ENCODE measurements at regions not wholly inside any gene's neighbourhood (a gene's known extent, or its start where the extent isn't known, plus 50 kb on each side); places are given as distances from the start of the nearest gene placed in this dataset.

DNA sequence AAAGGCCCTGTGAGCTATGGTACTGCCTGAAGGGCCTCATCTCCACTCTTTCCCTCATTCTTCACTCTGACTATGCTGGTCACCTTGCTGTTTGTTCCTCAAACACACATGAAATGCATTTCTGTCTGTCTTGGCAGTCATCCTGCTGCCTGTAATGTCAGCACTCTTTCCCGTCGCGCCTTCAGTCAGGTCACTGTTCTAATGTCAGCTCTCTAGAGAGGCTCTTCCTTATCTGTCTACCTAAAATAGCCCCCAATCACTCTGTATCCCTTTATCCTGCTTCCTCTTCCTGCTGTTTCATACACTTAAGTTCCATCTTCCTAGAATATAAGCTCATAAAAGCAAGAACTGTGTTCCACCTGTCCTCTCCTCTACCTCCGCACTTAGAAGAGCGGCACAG, 215.5 kb downstream of the ZNF33B start:
- no peaks in the 10 kb centered on the region for H3K36me3 ChIP-seq (ENCODE audit: control insufficient read depth, insufficient read depth, low read length)
- no peaks in the 10 kb centered on the region for H3K27me3 ChIP-seq (ENCODE audit: control insufficient read depth, insufficient read depth, low read length)
- TF ChIP-seq, protein P1, sequence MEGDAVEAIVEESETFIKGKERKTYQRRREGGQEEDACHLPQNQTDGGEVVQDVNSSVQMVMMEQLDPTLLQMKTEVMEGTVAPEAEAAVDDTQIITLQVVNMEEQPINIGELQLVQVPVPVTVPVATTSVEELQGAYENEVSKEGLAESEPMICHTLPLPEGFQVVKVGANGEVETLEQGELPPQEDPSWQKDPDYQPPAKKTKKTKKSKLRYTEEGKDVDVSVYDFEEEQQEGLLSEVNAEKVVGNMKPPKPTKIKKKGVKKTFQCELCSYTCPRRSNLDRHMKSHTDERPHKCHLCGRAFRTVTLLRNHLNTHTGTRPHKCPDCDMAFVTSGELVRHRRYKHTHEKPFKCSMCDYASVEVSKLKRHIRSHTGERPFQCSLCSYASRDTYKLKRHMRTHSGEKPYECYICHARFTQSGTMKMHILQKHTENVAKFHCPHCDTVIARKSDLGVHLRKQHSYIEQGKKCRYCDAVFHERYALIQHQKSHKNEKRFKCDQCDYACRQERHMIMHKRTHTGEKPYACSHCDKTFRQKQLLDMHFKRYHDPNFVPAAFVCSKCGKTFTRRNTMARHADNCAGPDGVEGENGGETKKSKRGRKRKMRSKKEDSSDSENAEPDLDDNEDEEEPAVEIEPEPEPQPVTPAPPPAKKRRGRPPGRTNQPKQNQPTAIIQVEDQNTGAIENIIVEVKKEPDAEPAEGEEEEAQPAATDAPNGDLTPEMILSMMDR (conservative IDR thresholded peaks at IDR 0.05 in 1 of 2, IDR thresholded peaks at IDR 0.05 in 1 of 2; ENCODE audit: low read depth in 1 of 2, low read length in 2 of 2): no peak
- no peak for TF ChIP-seq EZH2 (IDR thresholded peaks at IDR 0.05; ENCODE audit: low read length, missing control alignments)
- H3K79me2 ChIP-seq (ENCODE audit: control insufficient read depth, insufficient read depth, low read length): no peaks in the 10 kb centered on the region
- H3K9me3 ChIP-seq (ENCODE audit: control insufficient read depth, insufficient read depth, low read depth, low read length): no peaks in the 10 kb centered on the region
- H2AFZ ChIP-seq (ENCODE audit: low read length): no peak overlapping the region
- DNase-seq (ENCODE audit: low read depth in 2 of 2): no peak
- no peaks in the 10 kb centered on the region for H3K4me1 ChIP-seq (ENCODE audit: control insufficient read depth, extremely low read depth, insufficient read depth, low read length)
- H3K4me3 ChIP-seq (replicated peaks in 1 of 4; ENCODE audit: control extremely low read depth in 1 of 4, insufficient read depth in 1 of 4, low read depth in 3 of 4, low read length in 4 of 4): no peak overlapping the region
- H3K9ac ChIP-seq (ENCODE audit: insufficient read depth, low read length): no peak overlapping the region
- H3K4me2 ChIP-seq (ENCODE audit: extremely low read depth, insufficient read depth, low read length): no peak overlapping the region
- H4K20me1 ChIP-seq (ENCODE audit: control insufficient read depth, extremely low read depth, insufficient read depth, low read length): no peaks in the 10 kb centered on the region
- no peak overlapping the region for H3K27ac ChIP-seq (ENCODE audit: insufficient read depth, low read length)

DNA sequence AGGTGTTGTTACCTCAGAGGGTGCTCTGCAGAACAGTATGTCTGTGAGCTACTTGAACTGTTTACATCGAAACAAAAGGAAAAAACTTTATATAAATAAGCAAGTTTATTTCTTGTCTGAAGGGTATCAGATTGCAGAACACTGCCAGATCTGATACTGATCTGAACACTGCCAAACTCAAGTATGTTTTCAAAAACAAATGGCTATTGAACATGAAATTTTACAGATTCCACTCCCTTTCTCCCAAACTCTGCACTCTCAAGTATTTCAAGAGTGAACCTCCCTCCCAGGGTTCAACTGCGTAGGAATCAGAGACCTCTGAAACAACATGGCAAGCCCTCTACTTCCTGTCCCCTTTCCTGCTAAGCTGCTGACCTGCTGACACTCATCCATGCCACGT, 216.6 kb downstream of the ZNF33B start:
- no peak overlapping the region for H3K4me2 ChIP-seq (ENCODE audit: extremely low read depth, insufficient read depth, low read length)
- H3K27ac ChIP-seq (ENCODE audit: insufficient read depth, low read length): no peak overlapping the region
- TF ChIP-seq, protein P1 (conservative IDR thresholded peaks at IDR 0.05 in 1 of 2, IDR thresholded peaks at IDR 0.05 in 1 of 2; ENCODE audit: low read depth in 1 of 2, low read length in 2 of 2): no peak
- TF ChIP-seq EZH2 (IDR thresholded peaks at IDR 0.05; ENCODE audit: low read length, missing control alignments): no peak

DNA sequence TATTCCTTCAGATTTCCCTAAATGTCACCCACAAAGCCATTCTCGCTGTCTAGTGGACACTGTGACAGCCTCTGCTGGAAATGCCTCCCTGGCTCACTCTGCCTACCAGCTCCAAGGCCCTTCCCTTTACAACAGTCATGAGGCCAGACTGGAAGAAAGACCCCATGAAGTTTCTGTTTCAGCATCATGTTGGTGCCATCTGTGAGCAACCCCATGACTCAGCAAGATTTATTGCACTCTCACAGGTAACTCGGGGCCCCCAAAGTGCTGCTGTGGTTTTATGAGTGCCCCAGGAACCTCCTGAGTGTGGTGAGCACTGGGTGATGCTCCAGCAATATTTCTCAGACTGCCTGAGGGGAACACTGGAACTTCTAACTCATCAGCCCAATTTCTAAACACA, 218.6 kb downstream of the ZNF33B start:
- Histone ChIP-seq H3K79me2 (ENCODE audit: control insufficient read depth, insufficient read depth, low read length) (no peaks in the 10 kb centered on the region), H4K20me1 (ENCODE audit: control insufficient read depth, extremely low read depth, insufficient read depth, low read length) (no peaks in the 10 kb centered on the region), H3K4me2 (ENCODE audit: extremely low read depth, insufficient read depth, low read length) (no peak overlapping the region), H3K9me3 (ENCODE audit: control insufficient read depth, insufficient read depth, low read depth, low read length) (no peaks in the 10 kb centered on the region), H3K4me1 (ENCODE audit: control insufficient read depth, extremely low read depth, insufficient read depth, low read length) (no peaks in the 10 kb centered on the region), H3K27me3 (ENCODE audit: control insufficient read depth, insufficient read depth, low read length) (no peaks in the 10 kb centered on the region), H3K36me3 (ENCODE audit: control insufficient read depth, insufficient read depth, low read length) (no peaks in the 10 kb centered on the region), H3K4me3 (replicated peaks in 1 of 4; ENCODE audit: control extremely low read depth in 1 of 4, insufficient read depth in 1 of 4, low read depth in 3 of 4, low read length in 4 of 4) (no peak overlapping the region), H2AFZ (ENCODE audit: low read length) (no peak overlapping the region), H3K9ac (ENCODE audit: insufficient read depth, low read length) (no peak overlapping the region), H3K27ac (ENCODE audit: insufficient read depth, low read length) (no peak overlapping the region)
- no peak for TF ChIP-seq EZH2 (IDR thresholded peaks at IDR 0.05; ENCODE audit: low read length, missing control alignments)
- TF ChIP-seq, protein P1 (conservative IDR thresholded peaks at IDR 0.05 in 1 of 2, IDR thresholded peaks at IDR 0.05 in 1 of 2; ENCODE audit: low read depth in 1 of 2, low read length in 2 of 2): no peak
- DNase-seq (ENCODE audit: low read depth in 2 of 2): no peak

More for the DNA sequence above, 216.6 kb downstream of the ZNF33B start:
- H3K4me3 ChIP-seq (replicated peaks in 1 of 4; ENCODE audit: control extremely low read depth in 1 of 4, insufficient read depth in 1 of 4, low read depth in 3 of 4, low read length in 4 of 4): no peak overlapping the region
- DNase-seq (ENCODE audit: low read depth in 2 of 2): no peak
- H3K9me3 ChIP-seq (ENCODE audit: control insufficient read depth, insufficient read depth, low read depth, low read length): no peaks in the 10 kb centered on the region
- H4K20me1 ChIP-seq (ENCODE audit: control insufficient read depth, extremely low read depth, insufficient read depth, low read length): no peaks in the 10 kb centered on the region
- no peak overlapping the region for H2AFZ ChIP-seq (ENCODE audit: low read length)
- no peaks in the 10 kb centered on the region for H3K79me2 ChIP-seq (ENCODE audit: control insufficient read depth, insufficient read depth, low read length)
- H3K36me3 ChIP-seq (ENCODE audit: control insufficient read depth, insufficient read depth, low read length): no peaks in the 10 kb centered on the region
- no peak overlapping the region for H3K9ac ChIP-seq (ENCODE audit: insufficient read depth, low read length)
- no peaks in the 10 kb centered on the region for H3K27me3 ChIP-seq (ENCODE audit: control insufficient read depth, insufficient read depth, low read length)
- H3K4me1 ChIP-seq (ENCODE audit: control insufficient read depth, extremely low read depth, insufficient read depth, low read length): no peaks in the 10 kb centered on the region

Measured in fibroblast of lung (primary cell).